ENCODE measurements at regions not wholly inside any gene's neighbourhood (a gene's known extent, or its start where the extent isn't known, plus 50 kb on each side); places are given as distances from the start of the nearest gene placed in this dataset.

DNA sequence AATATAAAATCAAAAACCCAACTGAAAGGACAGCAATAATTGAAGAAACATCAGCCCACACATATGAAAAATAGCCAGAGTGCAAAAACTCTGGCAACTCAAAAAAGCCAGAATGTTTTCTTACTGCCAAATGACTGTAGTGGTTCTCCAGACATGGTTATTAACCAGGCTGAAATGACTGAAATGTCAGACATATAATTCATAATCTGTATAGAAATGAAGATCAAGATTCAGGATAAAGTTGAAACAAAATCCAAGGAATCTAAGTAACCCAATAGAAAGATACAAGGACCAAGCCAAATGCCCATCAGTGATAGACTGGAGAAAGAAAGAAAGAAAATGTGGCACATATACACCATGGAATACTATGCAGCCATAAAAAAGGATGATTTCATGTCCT, 553.3 kb upstream of the KLHL4 start:
- H4K8ac ChIP-seq (replicated peaks; ENCODE audit: insufficient read length, low read depth, low read length), result no peak overlapping the region
- no peak overlapping the region for H2BK12ac ChIP-seq (ENCODE audit: insufficient read length, low read depth, low read length)
- no peak overlapping the region for H3T11ph ChIP-seq (ENCODE audit: low read length)
- Mint-ChIP-seq H3K4me3 (no peak overlapping the region), H3K4me1 (peaks cover 7 to 23% of the 10 kb centered on the region in 2 experiments), H3K27ac (no peak overlapping the region), H3K36me3 (ENCODE audit: insufficient read depth in 1 of 3, low read depth in 3 of 3) (peaks cover 8 to 26% (median 20%) of the 10 kb centered on the region in 3 experiments; a peak in 5 of 7 replicates), H3K9me3 (peaks cover 21 to 22% of the 10 kb centered on the region in 2 experiments), H3K27me3 (ENCODE audit: low read depth) (no peaks in the 10 kb centered on the region)
- no peak overlapping the region for H4K5ac ChIP-seq (ENCODE audit: insufficient read length, low read depth, low read length)
- H3K56ac ChIP-seq (ENCODE audit: insufficient read length, low read depth, low read length), result no peak overlapping the region
- H3K4me1 ChIP-seq (ENCODE audit: insufficient read depth, low read length), result no peaks in the 10 kb centered on the region
- no peak overlapping the region for H3K4ac ChIP-seq (ENCODE audit: low read depth, low read length)
- no peak for DNase-seq
- H2AK5ac ChIP-seq (ENCODE audit: insufficient read length, low read length), result no peak overlapping the region
- TF ChIP-seq, protein P1, sequence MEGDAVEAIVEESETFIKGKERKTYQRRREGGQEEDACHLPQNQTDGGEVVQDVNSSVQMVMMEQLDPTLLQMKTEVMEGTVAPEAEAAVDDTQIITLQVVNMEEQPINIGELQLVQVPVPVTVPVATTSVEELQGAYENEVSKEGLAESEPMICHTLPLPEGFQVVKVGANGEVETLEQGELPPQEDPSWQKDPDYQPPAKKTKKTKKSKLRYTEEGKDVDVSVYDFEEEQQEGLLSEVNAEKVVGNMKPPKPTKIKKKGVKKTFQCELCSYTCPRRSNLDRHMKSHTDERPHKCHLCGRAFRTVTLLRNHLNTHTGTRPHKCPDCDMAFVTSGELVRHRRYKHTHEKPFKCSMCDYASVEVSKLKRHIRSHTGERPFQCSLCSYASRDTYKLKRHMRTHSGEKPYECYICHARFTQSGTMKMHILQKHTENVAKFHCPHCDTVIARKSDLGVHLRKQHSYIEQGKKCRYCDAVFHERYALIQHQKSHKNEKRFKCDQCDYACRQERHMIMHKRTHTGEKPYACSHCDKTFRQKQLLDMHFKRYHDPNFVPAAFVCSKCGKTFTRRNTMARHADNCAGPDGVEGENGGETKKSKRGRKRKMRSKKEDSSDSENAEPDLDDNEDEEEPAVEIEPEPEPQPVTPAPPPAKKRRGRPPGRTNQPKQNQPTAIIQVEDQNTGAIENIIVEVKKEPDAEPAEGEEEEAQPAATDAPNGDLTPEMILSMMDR (conservative IDR thresholded peaks at IDR 0.05), result no peak
- H3K79me2 ChIP-seq (ENCODE audit: insufficient read depth, low read length), result no peaks in the 10 kb centered on the region
- H3K9ac ChIP-seq (ENCODE audit: extremely low read depth, insufficient read length, low read length), result no peak overlapping the region
- H3K23me2 ChIP-seq (ENCODE audit: insufficient read length, low read depth, low read length, poor library complexity, severe bottlenecking), result no peaks in the 10 kb centered on the region
- H3K4me2 ChIP-seq (ENCODE audit: insufficient read depth, insufficient read length, low read length), result no peak overlapping the region
- H3K9me3 ChIP-seq (ENCODE audit: control insufficient read depth, low read depth, low read length), result no peaks in the 10 kb centered on the region
- H4K20me1 ChIP-seq (ENCODE audit: control insufficient read depth, insufficient read depth, insufficient read length), result no peaks in the 10 kb centered on the region
- no peak overlapping the region for H4K91ac ChIP-seq (ENCODE audit: insufficient read length, low read depth, low read length)
- H2BK120ac ChIP-seq (ENCODE audit: low read depth, low read length, poor library complexity, severe bottlenecking), result no peak overlapping the region
- H3K14ac ChIP-seq (ENCODE audit: insufficient read depth, low read length), result no peak overlapping the region
- H3K79me1 ChIP-seq (ENCODE audit: insufficient read depth, low read depth, low read length, poor library complexity, severe bottlenecking), result no peaks in the 10 kb centered on the region
- no peak overlapping the region for H2BK5ac ChIP-seq (ENCODE audit: insufficient read length, low read length)
- no peak overlapping the region for H3K18ac ChIP-seq (ENCODE audit: insufficient read length, low read depth, low read length)
- H2AFZ ChIP-seq (ENCODE audit: low read length), result no peak overlapping the region
- H3K23ac ChIP-seq (ENCODE audit: insufficient read length, low read depth, low read length), result no peak overlapping the region
- H3K27me3 ChIP-seq (ENCODE audit: insufficient read depth, low read length), result no peaks in the 10 kb centered on the region
- H3K27ac ChIP-seq (ENCODE audit: insufficient read length, low read depth, low read length), result no peak overlapping the region
- no peak overlapping the region for H2BK15ac ChIP-seq (ENCODE audit: low read depth, low read length)
- no peak overlapping the region for H2BK20ac ChIP-seq (ENCODE audit: low read depth, low read length, poor library complexity, severe bottlenecking)

All from H9 (cell line).